ENCODE measurements at regions not wholly inside any gene's neighbourhood (a gene's known extent, or its start where the extent isn't known, plus 50 kb on each side); places are given as distances from the start of the nearest gene placed in this dataset.
"Not testable (repeated sequence)": the region's sequence is repeated elsewhere in the genome, so short reads cannot be mapped to it uniquely, and the experiment has no call there.

DNA sequence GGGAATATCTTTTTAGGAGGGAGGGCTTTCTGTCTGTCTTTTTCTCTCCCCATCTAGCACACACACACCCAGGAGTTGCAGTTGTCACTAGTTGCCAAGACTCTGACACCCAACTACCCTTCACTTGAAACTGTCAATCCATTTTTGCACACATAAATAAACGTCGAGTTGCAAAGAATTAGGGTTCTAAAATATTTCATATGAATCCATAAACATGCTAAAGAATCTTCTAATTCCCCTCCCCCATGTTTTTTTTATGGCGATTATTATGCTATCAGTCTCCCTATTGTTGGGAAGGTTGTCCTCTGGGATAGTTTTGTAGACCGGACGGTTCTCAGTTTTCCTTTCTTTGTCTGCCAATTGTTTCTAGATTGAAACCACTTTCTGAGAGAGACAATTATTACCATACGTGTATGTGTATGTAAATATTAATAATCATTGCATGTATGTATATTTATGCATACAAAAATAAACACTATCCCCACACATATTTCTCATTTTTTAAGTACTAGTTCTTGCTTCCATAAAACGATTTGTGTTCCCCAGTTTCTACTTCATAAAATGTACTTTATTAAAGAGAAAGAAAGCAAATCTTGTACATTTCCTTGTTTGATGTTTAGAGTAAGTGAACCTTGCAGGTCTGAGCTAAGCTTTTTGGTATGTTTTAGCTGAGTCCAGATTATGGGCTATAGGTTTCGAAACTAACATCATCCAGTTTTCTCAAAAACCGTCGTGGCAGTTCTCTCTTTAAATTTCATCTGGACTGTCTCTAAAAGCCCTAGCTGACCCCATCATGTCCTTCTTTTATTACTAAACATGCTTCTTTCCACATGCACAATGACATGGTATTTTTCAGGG is 165.0 kb upstream of the MPDZ start:
- Mint-ChIP-seq H3K9me3 (no peaks in the 10 kb centered on the region), H3K27ac (no peak overlapping the region), H3K4me3 (no peak overlapping the region), H3K27me3 (ENCODE audit: insufficient read depth) (peaks cover 10% of the 10 kb centered on the region), H3K36me3 (ENCODE audit: low read depth) (no peaks in the 10 kb centered on the region), H3K4me1 (ENCODE audit: low read depth) (no peaks in the 10 kb centered on the region)
- DNase-seq = no peak
- TF ChIP-seq, protein P1, sequence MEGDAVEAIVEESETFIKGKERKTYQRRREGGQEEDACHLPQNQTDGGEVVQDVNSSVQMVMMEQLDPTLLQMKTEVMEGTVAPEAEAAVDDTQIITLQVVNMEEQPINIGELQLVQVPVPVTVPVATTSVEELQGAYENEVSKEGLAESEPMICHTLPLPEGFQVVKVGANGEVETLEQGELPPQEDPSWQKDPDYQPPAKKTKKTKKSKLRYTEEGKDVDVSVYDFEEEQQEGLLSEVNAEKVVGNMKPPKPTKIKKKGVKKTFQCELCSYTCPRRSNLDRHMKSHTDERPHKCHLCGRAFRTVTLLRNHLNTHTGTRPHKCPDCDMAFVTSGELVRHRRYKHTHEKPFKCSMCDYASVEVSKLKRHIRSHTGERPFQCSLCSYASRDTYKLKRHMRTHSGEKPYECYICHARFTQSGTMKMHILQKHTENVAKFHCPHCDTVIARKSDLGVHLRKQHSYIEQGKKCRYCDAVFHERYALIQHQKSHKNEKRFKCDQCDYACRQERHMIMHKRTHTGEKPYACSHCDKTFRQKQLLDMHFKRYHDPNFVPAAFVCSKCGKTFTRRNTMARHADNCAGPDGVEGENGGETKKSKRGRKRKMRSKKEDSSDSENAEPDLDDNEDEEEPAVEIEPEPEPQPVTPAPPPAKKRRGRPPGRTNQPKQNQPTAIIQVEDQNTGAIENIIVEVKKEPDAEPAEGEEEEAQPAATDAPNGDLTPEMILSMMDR (IDR thresholded peaks at IDR 0.05) = no peak

DNA sequence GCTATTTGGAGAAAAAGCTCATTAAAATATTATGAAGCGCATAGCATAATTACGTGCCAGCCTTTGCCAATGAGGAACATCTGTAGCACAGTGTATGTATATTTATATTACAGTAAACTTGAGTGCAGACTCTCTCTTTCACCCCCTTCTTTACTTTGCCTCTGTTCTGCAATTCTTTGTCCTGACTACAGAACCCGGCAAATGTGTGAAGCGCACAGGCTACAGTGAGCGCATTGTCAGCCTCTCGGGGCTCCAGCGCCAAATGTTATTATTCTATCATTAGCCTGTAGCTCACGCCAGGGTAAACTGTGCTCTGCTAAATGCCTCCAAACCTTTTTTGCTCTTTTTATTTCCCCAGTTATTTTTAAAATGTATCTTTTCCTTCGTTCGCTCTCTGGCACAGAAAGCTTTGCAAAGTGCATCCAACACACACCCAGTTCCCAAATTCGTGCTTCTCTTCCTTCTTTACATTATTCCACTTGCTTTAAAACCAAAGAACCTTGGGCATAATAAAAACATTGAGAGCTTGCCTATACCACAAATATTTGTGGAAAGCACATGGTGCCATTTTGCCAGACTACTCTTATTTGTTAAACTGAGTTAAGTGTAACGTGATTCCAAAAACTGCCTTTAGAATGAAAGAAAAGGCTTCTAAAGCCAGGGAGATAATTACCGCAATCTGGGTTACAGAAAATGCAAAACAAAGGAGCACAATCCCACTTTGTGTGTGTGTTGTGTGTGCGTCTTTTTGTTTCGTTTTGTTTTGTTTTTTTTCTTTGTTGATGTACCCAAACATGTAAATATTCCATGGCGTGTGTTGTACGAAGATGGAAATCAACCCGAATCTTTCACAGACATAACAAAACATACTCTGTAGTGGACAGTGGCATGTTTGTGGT is 164.1 kb upstream of the MPDZ start:
- peaks cover 10% of the 10 kb centered on the region for H3K27me3 Mint-ChIP-seq (ENCODE audit: insufficient read depth)
- TF ChIP-seq, protein P1 (IDR thresholded peaks at IDR 0.05) = no peak
- no peak overlapping the region for H3K27ac Mint-ChIP-seq
- H3K4me1 Mint-ChIP-seq (ENCODE audit: low read depth) = no peaks in the 10 kb centered on the region
- no peak for DNase-seq
- H3K36me3 Mint-ChIP-seq (ENCODE audit: low read depth) = no peaks in the 10 kb centered on the region
- H3K9me3 Mint-ChIP-seq = no peaks in the 10 kb centered on the region
- no peak overlapping the region for H3K4me3 Mint-ChIP-seq

DNA sequence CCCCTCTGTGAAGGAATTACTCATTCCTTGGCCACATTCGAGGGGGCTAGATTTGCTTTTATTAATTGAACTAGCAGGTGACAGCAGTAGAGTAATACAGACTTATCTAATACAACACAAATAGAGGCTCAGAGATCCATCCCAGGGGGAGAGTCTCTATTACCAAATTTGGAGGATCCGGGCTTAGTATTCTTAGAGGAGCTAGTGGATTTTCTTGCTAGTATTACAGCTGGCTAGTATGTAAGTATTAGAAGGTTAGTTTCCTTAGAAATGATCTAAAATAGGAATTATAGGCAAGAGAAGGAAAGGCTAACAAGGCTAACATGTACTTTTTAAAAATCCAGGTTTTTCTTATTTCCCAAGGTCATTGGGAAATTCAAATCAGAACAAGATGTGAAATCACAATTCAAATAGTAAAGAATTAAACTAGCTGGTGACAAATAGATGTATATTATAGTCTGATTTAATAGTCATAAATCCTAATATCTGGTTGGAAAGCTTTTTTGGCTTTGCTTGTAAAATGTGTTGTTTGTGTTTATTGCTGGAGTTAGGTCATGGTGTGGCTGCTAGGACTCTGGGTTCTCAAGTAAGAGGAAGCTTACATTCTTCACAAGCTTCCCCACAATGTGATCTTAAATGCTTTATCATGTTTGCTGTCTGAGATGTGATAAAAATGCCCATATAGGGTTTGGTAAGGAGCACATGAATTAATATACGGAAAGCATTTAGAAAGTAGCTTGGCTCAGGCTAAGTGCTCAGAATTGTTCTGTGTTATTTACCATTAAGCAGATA is 160.4 kb upstream of the MPDZ start:
- DNase-seq = no peak
- no peak overlapping the region for H3K4me3 Mint-ChIP-seq
- no peaks in the 10 kb centered on the region for H3K9me3 Mint-ChIP-seq
- TF ChIP-seq, protein P1 (IDR thresholded peaks at IDR 0.05) = no peak
- H3K27ac Mint-ChIP-seq = no peak overlapping the region
- H3K36me3 Mint-ChIP-seq (ENCODE audit: low read depth) = no peaks in the 10 kb centered on the region
- H3K4me1 Mint-ChIP-seq (ENCODE audit: low read depth) = no peaks in the 10 kb centered on the region
- peaks cover 16% of the 10 kb centered on the region for H3K27me3 Mint-ChIP-seq (ENCODE audit: insufficient read depth)

DNA sequence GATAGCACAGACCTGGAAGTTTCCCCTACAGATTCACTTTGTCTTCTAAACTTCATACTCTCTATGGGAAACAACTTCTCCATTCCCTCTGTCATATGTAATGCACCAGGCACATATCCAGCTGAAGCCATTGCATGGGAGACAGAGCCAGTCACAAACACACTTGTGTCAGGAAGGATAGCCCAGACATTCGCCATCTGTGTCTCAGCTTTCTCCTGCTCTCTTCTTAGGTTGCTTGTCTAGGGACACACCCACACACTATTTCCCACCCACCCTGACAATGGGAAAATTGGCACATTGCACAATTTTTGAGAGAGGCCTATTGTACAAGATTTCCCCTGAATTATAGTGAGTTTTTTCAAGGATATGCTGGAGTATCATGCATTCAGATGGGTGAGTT is 158.4 kb upstream of the MPDZ start:
- DNase-seq = no peak
- TF ChIP-seq, protein P1 (IDR thresholded peaks at IDR 0.05) = no peak
- Mint-ChIP-seq H3K9me3 (no peaks in the 10 kb centered on the region), H3K36me3 (ENCODE audit: low read depth) (no peaks in the 10 kb centered on the region), H3K4me1 (ENCODE audit: low read depth) (no peaks in the 10 kb centered on the region), H3K4me3 (no peak overlapping the region), H3K27me3 (ENCODE audit: insufficient read depth) (peaks cover 13% of the 10 kb centered on the region), H3K27ac (no peak overlapping the region)

DNA sequence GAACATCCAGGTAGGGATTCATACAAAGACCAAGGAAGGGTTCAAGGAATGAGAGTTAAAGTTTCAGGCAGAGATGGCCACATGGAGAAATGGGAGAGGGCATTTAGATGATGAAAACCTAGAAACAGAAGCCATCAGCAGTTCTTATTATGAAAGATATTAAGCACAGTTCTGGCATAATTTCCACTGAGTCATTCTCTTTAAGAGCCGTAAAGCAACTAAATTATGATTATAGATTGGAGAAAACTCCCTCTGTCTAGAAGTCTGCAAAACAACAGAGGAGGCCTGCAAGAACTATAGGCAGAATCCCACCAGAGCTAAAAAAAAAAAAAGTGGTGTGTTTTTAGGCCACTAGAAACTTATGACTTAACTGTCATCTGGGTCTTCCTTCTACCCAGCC is 157.1 kb upstream of the MPDZ start:
- DNase-seq = no peak
- H3K27ac Mint-ChIP-seq = no peak overlapping the region
- peaks cover 10% of the 10 kb centered on the region for H3K27me3 Mint-ChIP-seq (ENCODE audit: insufficient read depth)
- H3K4me1 Mint-ChIP-seq (ENCODE audit: low read depth) = no peaks in the 10 kb centered on the region
- H3K4me3 Mint-ChIP-seq = no peak overlapping the region
- TF ChIP-seq, protein P1 (IDR thresholded peaks at IDR 0.05) = no peak
- no peaks in the 10 kb centered on the region for H3K9me3 Mint-ChIP-seq
- no peaks in the 10 kb centered on the region for H3K36me3 Mint-ChIP-seq (ENCODE audit: low read depth)

DNA sequence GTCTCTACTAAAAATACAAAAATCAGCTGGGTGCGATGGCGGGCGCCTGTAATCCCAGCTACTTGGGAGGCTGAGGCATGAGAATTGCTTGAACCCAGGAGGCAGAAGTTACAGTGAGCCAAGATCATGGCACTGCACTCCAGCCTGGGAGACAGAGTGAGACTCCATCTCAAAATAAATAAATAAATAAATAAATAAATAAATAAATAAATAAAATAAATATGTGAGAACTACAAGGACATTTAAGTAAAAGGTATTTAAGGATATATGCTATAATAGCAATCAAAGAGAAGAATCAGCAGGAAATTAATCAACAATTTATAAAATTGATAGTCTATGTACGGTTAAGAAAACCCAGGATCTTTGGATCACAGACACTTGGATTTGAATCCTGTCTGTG is 154.0 kb upstream of the MPDZ start:
- H3K4me3 Mint-ChIP-seq, H3K27ac Mint-ChIP-seq: not testable (repeated sequence)

More for the DNA sequence above, 154.0 kb upstream of the MPDZ start:
- DNase-seq; H3K9me3 Mint-ChIP-seq; H3K36me3 Mint-ChIP-seq (ENCODE audit: low read depth); H3K4me1 Mint-ChIP-seq (ENCODE audit: low read depth): not testable (repeated sequence)
- peaks cover 11% of the 10 kb centered on the region for H3K27me3 Mint-ChIP-seq (ENCODE audit: insufficient read depth)
